ENCODE measurements at regions not wholly inside any gene's neighbourhood (a gene's known extent, or its start where the extent isn't known, plus 50 kb on each side); places are given as distances from the start of the nearest gene placed in this dataset.

DNA sequence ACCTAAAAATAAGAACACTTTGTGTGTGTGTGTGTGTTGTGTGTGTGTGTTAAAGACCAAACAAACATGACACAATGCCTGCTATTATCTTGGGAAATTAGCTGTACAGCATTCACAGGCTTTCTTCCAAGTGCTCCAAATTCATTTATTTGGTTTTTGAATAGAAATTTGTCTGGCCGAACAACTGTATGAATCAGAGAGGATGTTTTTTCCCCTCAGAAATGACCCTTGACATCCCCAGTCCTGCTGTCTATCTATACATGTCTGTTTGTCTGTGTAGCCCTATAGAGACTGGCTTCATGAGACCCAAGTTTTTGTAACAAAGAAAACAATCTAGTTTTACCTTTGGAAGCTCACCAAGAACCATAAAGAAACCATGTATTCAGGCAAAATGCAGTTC is 549.8 kb downstream of the NSUN3 start:
- H3K27me3 ChIP-seq (ENCODE audit: control insufficient read depth in 1 of 2, insufficient read depth in 2 of 2, low read length in 2 of 2) = no peaks in the 10 kb centered on the region
- Mint-ChIP-seq H3K27ac (no peak overlapping the region), H3K4me1 (ENCODE audit: low read depth) (no peaks in the 10 kb centered on the region), H3K9me3 (peaks cover 6% of the 10 kb centered on the region), H3K4me3 (no peak overlapping the region), H3K36me3 (ENCODE audit: low read depth) (no peaks in the 10 kb centered on the region), H3K27me3 (no peaks in the 10 kb centered on the region)
- ChIA-PET CTCF (no interaction called here), POLR2A (no interaction called here)
- no peak overlapping the region for H3K27ac ChIP-seq (ENCODE audit: low read depth in 1 of 2, low read length in 2 of 2)
- H3K36me3 ChIP-seq (ENCODE audit: insufficient read depth, low read length) = no peaks in the 10 kb centered on the region
- TF ChIP-seq, protein P1, sequence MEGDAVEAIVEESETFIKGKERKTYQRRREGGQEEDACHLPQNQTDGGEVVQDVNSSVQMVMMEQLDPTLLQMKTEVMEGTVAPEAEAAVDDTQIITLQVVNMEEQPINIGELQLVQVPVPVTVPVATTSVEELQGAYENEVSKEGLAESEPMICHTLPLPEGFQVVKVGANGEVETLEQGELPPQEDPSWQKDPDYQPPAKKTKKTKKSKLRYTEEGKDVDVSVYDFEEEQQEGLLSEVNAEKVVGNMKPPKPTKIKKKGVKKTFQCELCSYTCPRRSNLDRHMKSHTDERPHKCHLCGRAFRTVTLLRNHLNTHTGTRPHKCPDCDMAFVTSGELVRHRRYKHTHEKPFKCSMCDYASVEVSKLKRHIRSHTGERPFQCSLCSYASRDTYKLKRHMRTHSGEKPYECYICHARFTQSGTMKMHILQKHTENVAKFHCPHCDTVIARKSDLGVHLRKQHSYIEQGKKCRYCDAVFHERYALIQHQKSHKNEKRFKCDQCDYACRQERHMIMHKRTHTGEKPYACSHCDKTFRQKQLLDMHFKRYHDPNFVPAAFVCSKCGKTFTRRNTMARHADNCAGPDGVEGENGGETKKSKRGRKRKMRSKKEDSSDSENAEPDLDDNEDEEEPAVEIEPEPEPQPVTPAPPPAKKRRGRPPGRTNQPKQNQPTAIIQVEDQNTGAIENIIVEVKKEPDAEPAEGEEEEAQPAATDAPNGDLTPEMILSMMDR (IDR thresholded peaks at IDR 0.05) = no peak
- H3K4me3 ChIP-seq (ENCODE audit: low read length) = no peak overlapping the region
- intact Hi-C loops (cut with DNase I, micrococcal nuclease) = no loop called here
- ATAC-seq (ENCODE audit: poor library complexity) (no peak), DNase-seq (no peak)
- H3K4me1 ChIP-seq (ENCODE audit: insufficient read depth, low read length) = no peaks in the 10 kb centered on the region
- no peaks in the 10 kb centered on the region for H3K9me3 ChIP-seq (ENCODE audit: control insufficient read depth in 1 of 2, insufficient read depth in 1 of 2, low read length in 2 of 2)

DNA sequence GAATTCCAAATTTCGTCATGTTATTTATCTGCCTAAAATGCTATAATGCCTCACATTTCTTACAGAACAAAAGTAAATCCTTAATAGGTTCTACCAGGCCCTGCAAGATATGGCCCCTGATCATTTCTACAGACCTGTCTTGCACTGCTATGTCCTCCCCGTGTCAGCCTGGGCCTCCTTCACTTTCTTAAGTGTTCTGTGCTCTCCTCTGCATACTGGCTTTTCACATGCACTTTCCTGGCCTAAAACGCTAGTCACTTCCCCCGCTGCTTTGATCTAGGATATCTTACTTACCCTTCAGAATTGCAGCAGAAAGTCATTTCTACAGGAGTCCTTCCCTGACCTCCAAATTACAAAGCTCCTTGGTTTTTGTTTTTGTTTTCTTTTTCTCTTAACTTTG is 551.3 kb downstream of the NSUN3 start:
- ATAC-seq (ENCODE audit: poor library complexity) = no peak
- intact Hi-C loops (cut with DNase I, micrococcal nuclease) = no loop called here

DNA sequence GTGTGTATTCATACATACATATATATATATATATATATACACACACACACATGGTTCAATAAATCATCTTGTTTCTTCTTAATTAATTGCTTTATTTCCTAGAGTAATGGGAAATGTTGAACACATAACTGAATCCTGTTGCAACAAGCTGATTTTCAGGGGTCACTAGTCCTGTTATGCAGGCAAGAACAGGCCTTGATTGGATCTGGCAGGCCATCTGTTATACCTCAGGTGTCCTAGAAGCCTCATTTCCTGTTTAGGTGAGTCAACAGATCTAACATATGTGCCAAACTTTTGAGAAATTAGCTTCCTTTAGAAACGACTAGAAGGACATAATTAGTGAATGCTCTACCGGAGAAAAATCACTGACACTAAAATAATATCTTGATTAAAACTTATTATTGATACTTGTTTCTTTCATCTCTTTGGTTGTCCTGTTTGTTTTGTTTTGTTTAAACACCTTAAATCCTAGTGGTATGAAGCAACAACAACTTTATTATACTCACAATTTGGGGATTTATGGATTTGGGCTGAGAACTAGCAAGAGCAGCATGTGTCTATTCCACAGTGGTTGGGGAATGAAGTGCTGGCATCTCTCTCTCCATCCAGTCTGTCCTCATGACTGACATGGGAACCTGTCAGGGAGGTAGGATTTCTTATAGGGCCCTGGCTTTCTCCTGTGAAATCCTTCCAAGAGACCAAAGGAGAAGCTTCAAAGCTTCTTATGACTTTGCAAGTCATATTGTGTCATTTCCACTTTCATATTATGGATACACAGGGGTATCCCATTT is 552.6 kb downstream of the NSUN3 start:
- Histone ChIP-seq H3K4me1 (ENCODE audit: insufficient read depth, low read length) (no peaks in the 10 kb centered on the region), H3K36me3 (ENCODE audit: insufficient read depth, low read length) (no peaks in the 10 kb centered on the region), H3K9me3 (ENCODE audit: control insufficient read depth in 1 of 2, insufficient read depth in 1 of 2, low read length in 2 of 2) (no peaks in the 10 kb centered on the region), H3K27me3 (ENCODE audit: control insufficient read depth in 1 of 2, insufficient read depth in 2 of 2, low read length in 2 of 2) (no peaks in the 10 kb centered on the region), H3K27ac (ENCODE audit: low read depth in 1 of 2, low read length in 2 of 2) (no peak overlapping the region), H3K4me3 (ENCODE audit: low read length) (no peak overlapping the region)
- ATAC-seq (ENCODE audit: poor library complexity) (no peak), DNase-seq (no peak)
- Mint-ChIP-seq H3K36me3 (ENCODE audit: low read depth) (no peaks in the 10 kb centered on the region), H3K4me1 (ENCODE audit: low read depth) (no peaks in the 10 kb centered on the region), H3K27me3 (no peaks in the 10 kb centered on the region), H3K27ac (no peak overlapping the region), H3K9me3 (peaks cover 6% of the 10 kb centered on the region), H3K4me3 (no peak overlapping the region)
- ChIA-PET POLR2A (no interaction called here), CTCF (no interaction called here)
- TF ChIP-seq, protein P1 (IDR thresholded peaks at IDR 0.05) = no peak
- intact Hi-C loops (cut with DNase I, micrococcal nuclease) = no loop called here

More for the DNA sequence above, 551.3 kb downstream of the NSUN3 start:
- H3K4me1 Mint-ChIP-seq (ENCODE audit: low read depth) = no peaks in the 10 kb centered on the region
- no peak overlapping the region for H3K4me3 Mint-ChIP-seq
- H3K27me3 ChIP-seq (ENCODE audit: control insufficient read depth in 1 of 2, insufficient read depth in 2 of 2, low read length in 2 of 2) = no peaks in the 10 kb centered on the region
- no peaks in the 10 kb centered on the region for H3K27me3 Mint-ChIP-seq
- H3K4me3 ChIP-seq (ENCODE audit: low read length) = no peak overlapping the region
- no peaks in the 10 kb centered on the region for H3K9me3 ChIP-seq (ENCODE audit: control insufficient read depth in 1 of 2, insufficient read depth in 1 of 2, low read length in 2 of 2)
- TF ChIP-seq, protein P1 (IDR thresholded peaks at IDR 0.05) = no peak
- no peak for DNase-seq
- H3K27ac Mint-ChIP-seq = no peak overlapping the region
- H3K9me3 Mint-ChIP-seq = peaks cover 6% of the 10 kb centered on the region
- H3K36me3 Mint-ChIP-seq (ENCODE audit: low read depth) = no peaks in the 10 kb centered on the region
- H3K27ac ChIP-seq (ENCODE audit: low read depth in 1 of 2, low read length in 2 of 2) = no peak overlapping the region
- ChIA-PET CTCF (no interaction called here), POLR2A (no interaction called here)
- no peaks in the 10 kb centered on the region for H3K36me3 ChIP-seq (ENCODE audit: insufficient read depth, low read length)
- H3K4me1 ChIP-seq (ENCODE audit: insufficient read depth, low read length) = no peaks in the 10 kb centered on the region
